HG03469 (cell line): ENCODE measurements at regions not wholly inside any gene's neighbourhood (a gene's known extent, or its start where the extent isn't known, plus 50 kb on each side); places are given as distances from the start of the nearest gene placed in this dataset.

Experiments
- ATAC-seq: cut with Tn5 transposase; IDR thresholded peaks from one replicate; pipeline ENCODE4 v1.9.1; 2021; ENCODE audit warnings: mild to moderate bottlenecking, moderate library complexity, moderate number of reproducible peaks; ENCODE audit not compliant: unreplicated experiment

- no peak for ATAC-seq
Measured at GRCh38 chr1:38436006-38436405, 389.4 kb upstream of the POU3F1 start.

GRCh38 chr1:38433084-38433722 is 386.6 kb upstream of the POU3F1 start:
- ATAC-seq, result no peak

GRCh38 chr1:38431535-38432376 is 385.2 kb upstream of the POU3F1 start:
- ATAC-seq, result no peak

- no peak for ATAC-seq
Measured at GRCh38 chr1:38430949-38431348, 384.4 kb upstream of the POU3F1 start.

GRCh38 chr1:38424677-38425076 is 378.1 kb upstream of the POU3F1 start:
- no peak for ATAC-seq

- ATAC-seq, result no peak
Measured at GRCh38 chr1:38420666-38421065, 374.1 kb upstream of the POU3F1 start.

- ATAC-seq, result no peak
Measured at GRCh38 chr1:38418195-38419030, 371.8 kb upstream of the POU3F1 start.

- no peak for ATAC-seq
Measured at GRCh38 chr1:38403667-38404066, 357.1 kb upstream of the POU3F1 start.

GRCh38 chr1:38402230-38402815 is 355.7 kb upstream of the POU3F1 start:
- no peak for ATAC-seq

GRCh38 chr1:38396606-38397005 is 350.0 kb upstream of the POU3F1 start:
- no peak for ATAC-seq

- ATAC-seq, result no peak
Measured at GRCh38 chr1:38394303-38394702, 347.7 kb upstream of the POU3F1 start.

GRCh38 chr1:38392861-38393260 is 346.3 kb upstream of the POU3F1 start:
- ATAC-seq, result no peak

- ATAC-seq, result no peak
Measured at GRCh38 chr1:38381256-38381655, 334.7 kb upstream of the POU3F1 start.

GRCh38 chr1:38376577-38376976 is 330.0 kb upstream of the POU3F1 start:
- no peak for ATAC-seq

GRCh38 chr1:38375035-38375434 is 328.4 kb upstream of the POU3F1 start:
- no peak for ATAC-seq

GRCh38 chr1:38371505-38371844 is 324.9 kb upstream of the POU3F1 start:
- ATAC-seq, result no peak

- ATAC-seq, result no peak
Measured at GRCh38 chr1:38370716-38371504, 324.3 kb upstream of the POU3F1 start.

GRCh38 chr1:38365242-38365641 is 318.6 kb upstream of the POU3F1 start:
- ATAC-seq, result no peak

GRCh38 chr1:38361566-38361965 is 315.0 kb upstream of the POU3F1 start:
- no peak for ATAC-seq

- no peak for ATAC-seq
Measured at GRCh38 chr1:38360807-38361206, 314.2 kb upstream of the POU3F1 start.
